ENCODE measurements at regions not wholly inside any gene's neighbourhood (a gene's known extent, or its start where the extent isn't known, plus 50 kb on each side); places are given as distances from the start of the nearest gene placed in this dataset.
"Not testable (repeated sequence)": the region's sequence is repeated elsewhere in the genome, so short reads cannot be mapped to it uniquely, and the experiment has no call there.

- H2BK15ac ChIP-seq (ENCODE audit: low read length); H2BK12ac ChIP-seq (ENCODE audit: low read depth, low read length); POLR2A ChIA-PET (ENCODE audit: partially characterized antibody); H3K36me3 ChIP-seq (ENCODE audit: control insufficient read depth in 2 of 4, insufficient read depth in 4 of 4, low read length in 3 of 4); H3K23ac ChIP-seq (ENCODE audit: insufficient read length); CTCF ChIA-PET (ENCODE audit: partially characterized antibody); H3K27me3 ChIP-seq (replicated peaks in 1 of 4; ENCODE audit: control insufficient read depth in 3 of 4, extremely low read depth in 1 of 4, insufficient read depth in 3 of 4, low read length in 3 of 4); DNase-seq (ENCODE audit: low read depth in 1 of 2, low spot score in 2 of 2); H4K8ac ChIP-seq (ENCODE audit: extremely low read depth, insufficient read depth, low read length); H2BK5ac ChIP-seq (ENCODE audit: low read depth, low read length); H3K4me2 ChIP-seq (ENCODE audit: insufficient read depth in 1 of 2, low read depth in 2 of 2, low read length in 2 of 2); H3K9ac ChIP-seq (replicated peaks in 1 of 4; ENCODE audit: extremely low read depth in 1 of 4, low read depth in 3 of 4, low read length in 3 of 4); H2AK5ac ChIP-seq (ENCODE audit: low read depth, low read length); H3K79me2 ChIP-seq (ENCODE audit: control insufficient read depth in 1 of 2, insufficient read depth in 2 of 2, low read length in 2 of 2); H3K4me1 ChIP-seq (replicated peaks in 1 of 4; ENCODE audit: control insufficient read depth in 3 of 4, insufficient read depth in 4 of 4, low read length in 3 of 4); H2BK20ac ChIP-seq (ENCODE audit: low read length); FAIRE-seq; H3K79me1 ChIP-seq (ENCODE audit: low read depth, low read length); H3K14ac ChIP-seq (ENCODE audit: insufficient read length); H3K23me2 ChIP-seq (ENCODE audit: low read depth, low read length); H3K4me3 ChIP-seq (ENCODE audit: extremely low read depth in 1 of 4, insufficient read depth in 2 of 4, low read depth in 3 of 4, low read length in 4 of 4); H2BK120ac ChIP-seq (replicated peaks; ENCODE audit: low read depth, low read length); H3K27ac ChIP-seq (ENCODE audit: low read depth, low read length); H3K4ac ChIP-seq (replicated peaks; ENCODE audit: insufficient read length, low read depth, low read length); H3K9me3 ChIP-seq (ENCODE audit: insufficient read depth in 2 of 2, low read depth in 1 of 2, low read length in 1 of 2); H4K20me1 ChIP-seq (replicated peaks in 1 of 2; ENCODE audit: control insufficient read depth in 1 of 2, insufficient read depth in 2 of 2, low read length in 2 of 2); H3K18ac ChIP-seq (ENCODE audit: extremely low read depth, low read length); H4K5ac ChIP-seq (ENCODE audit: insufficient read length, low read depth, low read length); H2AFZ ChIP-seq (ENCODE audit: low read length); H4K91ac ChIP-seq (replicated peaks; ENCODE audit: insufficient read length, low read length); H3K56ac ChIP-seq (replicated peaks; ENCODE audit: insufficient read length, low read depth, low read length): not testable (repeated sequence)
- WGBS, 2 experiments (ENCODE audit: extremely low coverage in 1 of 2, insufficient coverage in 1 of 2, insufficient read length in 1 of 2, insufficient replicate concordance in 2 of 2, low coverage in 1 of 2, low lambda C conversion rate in 2 of 2, missing lambda C conversion rate in 1 of 2) = 100% methylated on average over 1 of the region's 1 CpG; no CpG with 5 or more reads in 1 of the 2 experiments
Measured at GRCh38 chr1:60606921-60607320, 475.4 kb upstream of the NFIA start.
